ENCODE measurements at regions not wholly inside any gene's neighbourhood (a gene's known extent, or its start where the extent isn't known, plus 50 kb on each side); places are given as distances from the start of the nearest gene placed in this dataset.
"Not testable (repeated sequence)": the region's sequence is repeated elsewhere in the genome, so short reads cannot be mapped to it uniquely, and the experiment has no call there.

DNA sequence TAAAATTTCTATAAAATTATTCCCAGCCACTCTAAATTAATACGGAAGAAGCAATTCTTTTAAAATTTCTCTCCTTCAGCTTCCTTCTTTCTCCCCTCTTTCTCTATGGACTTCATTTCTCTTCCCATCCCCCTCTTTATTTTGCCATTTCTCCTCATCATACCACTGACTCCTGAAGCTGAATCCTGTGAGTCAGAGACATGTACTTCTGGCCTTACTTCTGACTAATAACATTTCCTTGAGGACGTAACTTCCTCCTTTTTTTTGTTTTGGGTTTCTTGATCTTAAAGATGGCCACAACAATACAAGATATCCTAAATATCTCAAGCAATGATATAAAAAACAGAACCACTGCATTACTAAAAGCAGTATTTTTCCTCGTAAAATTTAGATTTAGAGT is 63.6 kb upstream of the DENND1B start:
- TF ChIP-seq CTCF (IDR thresholded peaks at IDR 0.05; ENCODE audit: insufficient read depth, low read length) (no peak), POLR2AphosphoS5 (IDR thresholded peaks at IDR 0.05; ENCODE audit: low read depth) (no peak), SPI1 (IDR thresholded peaks at IDR 0.05; ENCODE audit: borderline replicate concordance, low read depth) (no peak), GABPA (IDR thresholded peaks at IDR 0.05; ENCODE audit: low read depth) (no peak), REST (IDR thresholded peaks at IDR 0.05; ENCODE audit: insufficient replicate concordance, low read depth) (no peak)
- H3K4me3 ChIP-seq (replicated peaks; ENCODE audit: insufficient read depth, low read length): no peak overlapping the region
- peak in 1 of 2 experiments; percentile 33 for DNase-seq (ENCODE audit: low read depth in 1 of 2, low spot score in 1 of 2)
- H3K27me3 ChIP-seq (ENCODE audit: insufficient read depth, poor library complexity, severe bottlenecking): no peaks in the 10 kb centered on the region
- no peak overlapping the region for H3K27ac ChIP-seq (replicated peaks)

DNA sequence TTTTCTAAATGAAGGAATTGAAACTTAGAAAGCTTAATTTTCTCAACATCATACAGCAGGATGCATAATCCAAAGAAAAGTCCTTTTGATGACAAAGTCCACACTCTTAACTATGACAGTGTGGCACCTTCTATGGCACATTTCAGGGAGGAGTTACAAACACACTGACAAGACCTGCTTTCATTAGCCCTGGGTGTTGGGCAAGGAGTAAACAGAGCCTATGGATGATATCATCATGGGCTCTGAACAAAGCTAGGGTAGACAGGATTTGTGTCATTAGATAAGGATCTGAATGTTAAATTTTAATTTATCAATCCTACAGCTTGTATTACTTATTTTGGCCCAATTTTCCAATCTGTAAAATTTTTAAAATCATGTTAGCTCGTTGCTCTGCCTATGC is 62.6 kb upstream of the DENND1B start:
- TF ChIP-seq GABPA (IDR thresholded peaks at IDR 0.05; ENCODE audit: low read depth): no peak

DNA sequence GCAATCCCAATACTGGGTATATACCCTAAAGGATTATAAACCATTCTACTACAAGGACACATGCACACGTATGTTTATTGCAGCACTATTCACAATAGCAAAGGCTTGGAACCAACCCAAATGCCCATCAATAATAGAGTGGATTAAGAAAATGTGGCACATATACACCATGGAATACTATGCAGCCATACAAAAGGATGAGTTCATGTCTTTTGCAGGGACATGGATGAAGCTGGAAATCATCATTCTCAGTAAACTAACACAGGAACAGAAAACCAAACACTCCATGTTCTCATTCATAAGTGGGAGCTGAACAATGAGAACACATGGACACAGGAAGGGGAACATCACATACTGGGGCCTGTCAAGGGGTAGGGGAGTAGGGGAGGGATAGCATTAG is 61.1 kb upstream of the DENND1B start:
- not testable (repeated sequence) for H3K27me3 ChIP-seq (ENCODE audit: insufficient read depth, poor library complexity, severe bottlenecking); H3K4me3 ChIP-seq (replicated peaks; ENCODE audit: insufficient read depth, low read length); DNase-seq (ENCODE audit: low read depth in 1 of 2, low spot score in 1 of 2); H3K27ac ChIP-seq (replicated peaks)

More for the DNA sequence above, 62.6 kb upstream of the DENND1B start:
- H3K27me3 ChIP-seq (ENCODE audit: insufficient read depth, poor library complexity, severe bottlenecking): no peaks in the 10 kb centered on the region
- no peak overlapping the region for H3K27ac ChIP-seq (replicated peaks)
- H3K4me3 ChIP-seq (replicated peaks; ENCODE audit: insufficient read depth, low read length): no peak overlapping the region
- DNase-seq (ENCODE audit: low read depth in 1 of 2, low spot score in 1 of 2): no peak

DNA sequence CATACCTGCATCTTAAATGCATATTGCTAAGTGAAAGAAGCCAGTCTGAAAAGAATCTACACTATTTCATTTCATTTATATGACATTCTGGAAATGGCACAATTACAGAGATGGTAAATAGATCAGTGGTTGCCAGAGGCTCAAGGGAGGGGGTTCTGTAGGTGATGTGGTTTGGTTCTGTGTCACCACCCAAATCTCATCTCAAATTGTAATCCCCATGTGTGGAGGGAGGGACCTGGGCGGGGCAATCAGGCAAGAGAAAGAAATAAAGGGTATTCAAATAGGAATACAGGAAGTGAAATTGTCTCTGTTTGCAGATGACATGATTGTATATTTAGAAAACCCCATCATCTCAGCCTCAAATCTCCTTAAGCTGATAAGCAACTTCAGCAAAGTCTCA is 53.7 kb upstream of the DENND1B start:
- H3K27me3 ChIP-seq (ENCODE audit: insufficient read depth, poor library complexity, severe bottlenecking); H3K4me3 ChIP-seq (replicated peaks; ENCODE audit: insufficient read depth, low read length); DNase-seq (ENCODE audit: low read depth in 1 of 2, low spot score in 1 of 2); H3K27ac ChIP-seq (replicated peaks): not testable (repeated sequence)

DNA sequence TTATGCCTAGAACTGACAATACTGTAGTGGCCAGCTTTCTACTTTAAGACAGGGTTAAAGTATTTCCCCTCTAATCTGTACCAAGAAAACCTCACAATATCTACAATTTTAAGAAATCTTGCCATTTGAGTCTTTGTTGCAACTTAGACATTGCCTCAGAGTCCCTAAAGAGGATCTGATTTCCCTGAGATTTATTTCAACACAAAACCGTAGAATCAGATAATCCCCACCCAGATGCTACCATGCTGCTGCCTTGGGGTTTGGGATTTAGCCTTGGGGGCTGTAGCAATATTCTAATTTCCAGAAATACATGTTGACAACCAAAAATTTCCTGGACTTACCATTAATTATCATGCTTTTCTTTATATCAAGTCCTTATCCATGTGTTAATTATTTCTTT is 50.3 kb upstream of the DENND1B start:
- H3K27ac ChIP-seq (replicated peaks): no peak overlapping the region
- H3K27me3 ChIP-seq (ENCODE audit: insufficient read depth, poor library complexity, severe bottlenecking): no peaks in the 10 kb centered on the region
- no peak overlapping the region for H3K4me3 ChIP-seq (replicated peaks; ENCODE audit: insufficient read depth, low read length)
- no peak for TF ChIP-seq GABPA (IDR thresholded peaks at IDR 0.05; ENCODE audit: low read depth)
- TF ChIP-seq POLR2AphosphoS5 (IDR thresholded peaks at IDR 0.05; ENCODE audit: low read depth): no peak
- TF ChIP-seq REST (IDR thresholded peaks at IDR 0.05; ENCODE audit: insufficient replicate concordance, low read depth): no peak
- TF ChIP-seq SPI1 (IDR thresholded peaks at IDR 0.05; ENCODE audit: borderline replicate concordance, low read depth): no peak
- TF ChIP-seq CTCF (IDR thresholded peaks at IDR 0.05; ENCODE audit: insufficient read depth, low read length): no peak
- no peak for DNase-seq (ENCODE audit: low read depth in 1 of 2, low spot score in 1 of 2)
